ENCODE measurements at regions not wholly inside any gene's neighbourhood (a gene's known extent, or its start where the extent isn't known, plus 50 kb on each side); places are given as distances from the start of the nearest gene placed in this dataset.

- no peak for DNase-seq
Measured at GRCh38 chr18:60804415-60804814, 431.8 kb upstream of the MC4R start.

- DNase-seq: no peak
Measured at GRCh38 chr18:60809937-60810336, 437.4 kb upstream of the MC4R start.

- DNase-seq: no peak
Measured at GRCh38 chr18:60812921-60813320, 440.3 kb upstream of the MC4R start.

- DNase-seq: no peak
Measured at GRCh38 chr18:60826346-60826745, 453.8 kb upstream of the MC4R start.

GRCh38 chr18:60831971-60832370, 459.4 kb upstream of the MC4R start:
- no peak for DNase-seq

GRCh38 chr18:60838677-60839076, 466.1 kb upstream of the MC4R start:
- no peak for DNase-seq

GRCh38 chr18:60846396-60846795, 473.8 kb upstream of the MC4R start:
- no peak for DNase-seq

GRCh38 chr18:60847517-60847916, 474.9 kb upstream of the MC4R start:
- no peak for DNase-seq

GRCh38 chr18:60861575-60861974, 471.7 kb upstream of the CDH20 start:
- DNase-seq: peak; percentile 70

GRCh38 chr18:60862988-60863387, 470.2 kb upstream of the CDH20 start:
- DNase-seq: no peak

GRCh38 chr18:60865801-60866200, 467.4 kb upstream of the CDH20 start:
- DNase-seq: no peak

GRCh38 chr18:60870261-60871153, 462.7 kb upstream of the CDH20 start:
- no peak for DNase-seq

- no peak for DNase-seq
Measured at GRCh38 chr18:60872434-60872833, 460.8 kb upstream of the CDH20 start.

- no peak for DNase-seq
Measured at GRCh38 chr18:60873708-60874107, 459.5 kb upstream of the CDH20 start.

GRCh38 chr18:60875957-60876507, 457.2 kb upstream of the CDH20 start:
- DNase-seq: no peak

GRCh38 chr18:60880184-60880583, 453.0 kb upstream of the CDH20 start:
- DNase-seq: no peak

- no peak for DNase-seq
Measured at GRCh38 chr18:60883587-60883986, 449.6 kb upstream of the CDH20 start.

GRCh38 chr18:60888071-60888624, 445.1 kb upstream of the CDH20 start:
- no peak for DNase-seq

GRCh38 chr18:60889442-60889841, 443.8 kb upstream of the CDH20 start:
- DNase-seq: no peak

- no peak for DNase-seq
Measured at GRCh38 chr18:60891936-60892335, 441.3 kb upstream of the CDH20 start.

GRCh38 chr18:60892441-60892840, 440.8 kb upstream of the CDH20 start:
- peak; percentile 57 for DNase-seq

GRCh38 chr18:60892855-60893254, 440.4 kb upstream of the CDH20 start:
- DNase-seq: peak; percentile 58

- DNase-seq: peak; percentile 2
Measured at GRCh38 chr18:60893355-60894097, 439.7 kb upstream of the CDH20 start.
